GM23338 (cell line): ENCODE measurements at regions not wholly inside any gene's neighbourhood (a gene's known extent, or its start where the extent isn't known, plus 50 kb on each side); places are given as distances from the start of the nearest gene placed in this dataset.

Experiments
- CREB1 ChIP-seq: fragments of 250-450 bp; sonication (Bioruptor Pico); IDR thresholded peaks from 2 replicates; pipeline ENCODE4 v1.5.0; 2020; ENCODE audit warnings: low read depth, mild to moderate bottlenecking, moderate library complexity
- JUNB ChIP-seq: IDR thresholded peaks from one replicate; pipeline ENCODE4 v1.6.1; 2016; ENCODE audit warnings: antibody characterized with exemption; ENCODE audit not compliant: unreplicated experiment
- ZNF331 ChIP-seq: fragments of 250-450 bp; sonication (Bioruptor Pico); IDR thresholded peaks from 2 replicates; pipeline ENCODE4 v1.5.0; 2020; ENCODE audit warnings: low read depth, mild to moderate bottlenecking, moderate library complexity
- TF ChIP-seq, protein P1 (sequence below): fragments of 250-450 bp; sonication (Bioruptor Pico); IDR thresholded peaks from 2 replicates; pipeline ENCODE4 v1.5.0; 2020; ENCODE audit warnings: mild to moderate bottlenecking, moderate library complexity
- TF ChIP-seq, protein P2 (sequence below): IDR thresholded peaks from 2 replicates; pipeline ENCODE4 v1.6.1; 2016; ENCODE audit warnings: antibody characterized with exemption
- TF ChIP-seq, protein P3 (sequence below), 2 experiments: fragments of 200-600 bp in 1 of 2; sonication (generic) in 1 of 2; conservative IDR thresholded peaks; 2 replicates each; pipeline versions ENCODE4 v1.5.1 to v1.6.1; 2016 to 2017; ENCODE audit warnings: antibody characterized with exemption in 2 of 2, low read depth in 2 of 2, mild to moderate bottlenecking in 2 of 2, moderate library complexity in 1 of 2
- TF ChIP-seq, protein P4 (sequence below): IDR thresholded peaks from one replicate; pipeline ENCODE4 v1.6.1; 2018; ENCODE audit warnings: antibody characterized with exemption; ENCODE audit not compliant: unreplicated experiment

DNA sequence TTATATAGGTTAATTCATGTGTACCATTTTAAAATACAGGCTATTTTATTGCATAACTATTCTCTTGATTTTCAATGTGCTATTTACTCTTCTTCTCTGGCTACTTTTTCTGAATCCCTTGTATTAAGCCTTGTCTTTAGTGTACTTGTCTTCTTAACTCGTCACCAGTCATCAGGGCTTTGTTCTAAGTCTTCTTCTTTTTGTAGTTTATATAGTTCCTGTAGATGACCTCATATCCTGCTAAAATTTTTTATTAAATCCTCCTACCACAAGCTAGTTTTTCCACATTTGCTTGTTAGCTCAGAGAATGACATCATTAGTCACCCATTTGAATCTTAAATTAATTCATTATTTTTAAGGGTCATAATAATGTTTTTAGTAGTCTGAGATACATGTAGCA is 1281.9 kb downstream of the KCNT2 start (continued):
- TF ChIP-seq, protein P1, sequence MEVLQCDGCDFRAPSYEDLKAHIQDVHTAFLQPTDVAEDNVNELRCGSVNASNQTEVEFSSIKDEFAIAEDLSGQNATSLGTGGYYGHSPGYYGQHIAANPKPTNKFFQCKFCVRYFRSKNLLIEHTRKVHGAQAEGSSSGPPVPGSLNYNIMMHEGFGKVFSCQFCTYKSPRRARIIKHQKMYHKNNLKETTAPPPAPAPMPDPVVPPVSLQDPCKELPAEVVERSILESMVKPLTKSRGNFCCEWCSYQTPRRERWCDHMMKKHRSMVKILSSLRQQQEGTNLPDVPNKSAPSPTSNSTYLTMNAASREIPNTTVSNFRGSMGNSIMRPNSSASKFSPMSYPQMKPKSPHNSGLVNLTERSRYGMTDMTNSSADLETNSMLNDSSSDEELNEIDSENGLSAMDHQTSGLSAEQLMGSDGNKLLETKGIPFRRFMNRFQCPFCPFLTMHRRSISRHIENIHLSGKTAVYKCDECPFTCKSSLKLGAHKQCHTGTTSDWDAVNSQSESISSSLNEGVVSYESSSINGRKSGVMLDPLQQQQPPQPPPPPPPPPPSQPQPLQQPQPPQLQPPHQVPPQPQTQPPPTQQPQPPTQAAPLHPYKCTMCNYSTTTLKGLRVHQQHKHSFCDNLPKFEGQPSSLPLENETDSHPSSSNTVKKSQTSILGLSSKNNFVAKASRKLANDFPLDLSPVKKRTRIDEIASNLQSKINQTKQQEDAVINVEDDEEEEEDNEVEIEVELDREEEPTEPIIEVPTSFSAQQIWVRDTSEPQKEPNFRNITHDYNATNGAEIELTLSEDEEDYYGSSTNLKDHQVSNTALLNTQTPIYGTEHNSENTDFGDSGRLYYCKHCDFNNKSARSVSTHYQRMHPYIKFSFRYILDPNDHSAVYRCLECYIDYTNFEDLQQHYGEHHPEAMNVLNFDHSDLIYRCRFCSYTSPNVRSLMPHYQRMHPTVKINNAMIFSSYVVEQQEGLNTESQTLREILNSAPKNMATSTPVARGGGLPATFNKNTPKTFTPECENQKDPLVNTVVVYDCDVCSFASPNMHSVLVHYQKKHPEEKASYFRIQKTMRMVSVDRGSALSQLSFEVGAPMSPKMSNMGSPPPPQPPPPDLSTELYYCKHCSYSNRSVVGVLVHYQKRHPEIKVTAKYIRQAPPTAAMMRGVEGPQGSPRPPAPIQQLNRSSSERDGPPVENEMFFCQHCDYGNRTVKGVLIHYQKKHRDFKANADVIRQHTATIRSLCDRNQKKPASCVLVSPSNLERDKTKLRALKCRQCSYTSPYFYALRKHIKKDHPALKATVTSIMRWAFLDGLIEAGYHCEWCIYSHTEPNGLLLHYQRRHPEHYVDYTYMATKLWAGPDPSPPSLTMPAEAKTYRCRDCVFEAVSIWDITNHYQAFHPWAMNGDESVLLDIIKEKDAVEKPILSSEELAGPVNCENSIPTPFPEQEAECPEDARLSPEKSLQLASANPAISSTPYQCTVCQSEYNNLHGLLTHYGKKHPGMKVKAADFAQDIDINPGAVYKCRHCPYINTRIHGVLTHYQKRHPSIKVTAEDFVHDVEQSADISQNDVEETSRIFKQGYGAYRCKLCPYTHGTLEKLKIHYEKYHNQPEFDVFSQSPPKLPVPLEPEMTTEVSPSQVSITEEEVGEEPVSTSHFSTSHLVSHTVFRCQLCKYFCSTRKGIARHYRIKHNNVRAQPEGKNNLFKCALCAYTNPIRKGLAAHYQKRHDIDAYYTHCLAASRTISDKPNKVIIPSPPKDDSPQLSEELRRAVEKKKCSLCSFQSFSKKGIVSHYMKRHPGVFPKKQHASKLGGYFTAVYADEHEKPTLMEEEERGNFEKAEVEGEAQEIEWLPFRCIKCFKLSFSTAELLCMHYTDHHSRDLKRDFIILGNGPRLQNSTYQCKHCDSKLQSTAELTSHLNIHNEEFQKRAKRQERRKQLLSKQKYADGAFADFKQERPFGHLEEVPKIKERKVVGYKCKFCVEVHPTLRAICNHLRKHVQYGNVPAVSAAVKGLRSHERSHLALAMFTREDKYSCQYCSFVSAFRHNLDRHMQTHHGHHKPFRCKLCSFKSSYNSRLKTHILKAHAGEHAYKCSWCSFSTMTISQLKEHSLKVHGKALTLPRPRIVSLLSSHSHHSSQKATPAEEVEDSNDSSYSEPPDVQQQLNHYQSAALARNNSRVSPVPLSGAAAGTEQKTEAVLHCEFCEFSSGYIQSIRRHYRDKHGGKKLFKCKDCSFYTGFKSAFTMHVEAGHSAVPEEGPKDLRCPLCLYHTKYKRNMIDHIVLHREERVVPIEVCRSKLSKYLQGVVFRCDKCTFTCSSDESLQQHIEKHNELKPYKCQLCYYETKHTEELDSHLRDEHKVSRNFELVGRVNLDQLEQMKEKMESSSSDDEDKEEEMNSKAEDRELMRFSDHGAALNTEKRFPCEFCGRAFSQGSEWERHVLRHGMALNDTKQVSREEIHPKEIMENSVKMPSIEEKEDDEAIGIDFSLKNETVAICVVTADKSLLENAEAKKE (CRISPR knock-in tag): no peak
- TF ChIP-seq CREB1 (CRISPR knock-in tag) (no peak), JUNB (no peak), ZNF331 (CRISPR knock-in tag) (no peak)
- TF ChIP-seq, protein P2, sequence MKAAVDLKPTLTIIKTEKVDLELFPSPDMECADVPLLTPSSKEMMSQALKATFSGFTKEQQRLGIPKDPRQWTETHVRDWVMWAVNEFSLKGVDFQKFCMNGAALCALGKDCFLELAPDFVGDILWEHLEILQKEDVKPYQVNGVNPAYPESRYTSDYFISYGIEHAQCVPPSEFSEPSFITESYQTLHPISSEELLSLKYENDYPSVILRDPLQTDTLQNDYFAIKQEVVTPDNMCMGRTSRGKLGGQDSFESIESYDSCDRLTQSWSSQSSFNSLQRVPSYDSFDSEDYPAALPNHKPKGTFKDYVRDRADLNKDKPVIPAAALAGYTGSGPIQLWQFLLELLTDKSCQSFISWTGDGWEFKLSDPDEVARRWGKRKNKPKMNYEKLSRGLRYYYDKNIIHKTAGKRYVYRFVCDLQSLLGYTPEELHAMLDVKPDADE: no peak
- TF ChIP-seq, protein P3, sequence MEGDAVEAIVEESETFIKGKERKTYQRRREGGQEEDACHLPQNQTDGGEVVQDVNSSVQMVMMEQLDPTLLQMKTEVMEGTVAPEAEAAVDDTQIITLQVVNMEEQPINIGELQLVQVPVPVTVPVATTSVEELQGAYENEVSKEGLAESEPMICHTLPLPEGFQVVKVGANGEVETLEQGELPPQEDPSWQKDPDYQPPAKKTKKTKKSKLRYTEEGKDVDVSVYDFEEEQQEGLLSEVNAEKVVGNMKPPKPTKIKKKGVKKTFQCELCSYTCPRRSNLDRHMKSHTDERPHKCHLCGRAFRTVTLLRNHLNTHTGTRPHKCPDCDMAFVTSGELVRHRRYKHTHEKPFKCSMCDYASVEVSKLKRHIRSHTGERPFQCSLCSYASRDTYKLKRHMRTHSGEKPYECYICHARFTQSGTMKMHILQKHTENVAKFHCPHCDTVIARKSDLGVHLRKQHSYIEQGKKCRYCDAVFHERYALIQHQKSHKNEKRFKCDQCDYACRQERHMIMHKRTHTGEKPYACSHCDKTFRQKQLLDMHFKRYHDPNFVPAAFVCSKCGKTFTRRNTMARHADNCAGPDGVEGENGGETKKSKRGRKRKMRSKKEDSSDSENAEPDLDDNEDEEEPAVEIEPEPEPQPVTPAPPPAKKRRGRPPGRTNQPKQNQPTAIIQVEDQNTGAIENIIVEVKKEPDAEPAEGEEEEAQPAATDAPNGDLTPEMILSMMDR (conservative IDR thresholded peaks at IDR 0.05; ENCODE audit: low read depth in 2 of 2): no peak
- TF ChIP-seq, protein P4, sequence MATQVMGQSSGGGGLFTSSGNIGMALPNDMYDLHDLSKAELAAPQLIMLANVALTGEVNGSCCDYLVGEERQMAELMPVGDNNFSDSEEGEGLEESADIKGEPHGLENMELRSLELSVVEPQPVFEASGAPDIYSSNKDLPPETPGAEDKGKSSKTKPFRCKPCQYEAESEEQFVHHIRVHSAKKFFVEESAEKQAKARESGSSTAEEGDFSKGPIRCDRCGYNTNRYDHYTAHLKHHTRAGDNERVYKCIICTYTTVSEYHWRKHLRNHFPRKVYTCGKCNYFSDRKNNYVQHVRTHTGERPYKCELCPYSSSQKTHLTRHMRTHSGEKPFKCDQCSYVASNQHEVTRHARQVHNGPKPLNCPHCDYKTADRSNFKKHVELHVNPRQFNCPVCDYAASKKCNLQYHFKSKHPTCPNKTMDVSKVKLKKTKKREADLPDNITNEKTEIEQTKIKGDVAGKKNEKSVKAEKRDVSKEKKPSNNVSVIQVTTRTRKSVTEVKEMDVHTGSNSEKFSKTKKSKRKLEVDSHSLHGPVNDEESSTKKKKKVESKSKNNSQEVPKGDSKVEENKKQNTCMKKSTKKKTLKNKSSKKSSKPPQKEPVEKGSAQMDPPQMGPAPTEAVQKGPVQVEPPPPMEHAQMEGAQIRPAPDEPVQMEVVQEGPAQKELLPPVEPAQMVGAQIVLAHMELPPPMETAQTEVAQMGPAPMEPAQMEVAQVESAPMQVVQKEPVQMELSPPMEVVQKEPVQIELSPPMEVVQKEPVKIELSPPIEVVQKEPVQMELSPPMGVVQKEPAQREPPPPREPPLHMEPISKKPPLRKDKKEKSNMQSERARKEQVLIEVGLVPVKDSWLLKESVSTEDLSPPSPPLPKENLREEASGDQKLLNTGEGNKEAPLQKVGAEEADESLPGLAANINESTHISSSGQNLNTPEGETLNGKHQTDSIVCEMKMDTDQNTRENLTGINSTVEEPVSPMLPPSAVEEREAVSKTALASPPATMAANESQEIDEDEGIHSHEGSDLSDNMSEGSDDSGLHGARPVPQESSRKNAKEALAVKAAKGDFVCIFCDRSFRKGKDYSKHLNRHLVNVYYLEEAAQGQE: no peak
